ENCODE measurements at regions not wholly inside any gene's neighbourhood (a gene's known extent, or its start where the extent isn't known, plus 50 kb on each side); places are given as distances from the start of the nearest gene placed in this dataset.

DNA sequence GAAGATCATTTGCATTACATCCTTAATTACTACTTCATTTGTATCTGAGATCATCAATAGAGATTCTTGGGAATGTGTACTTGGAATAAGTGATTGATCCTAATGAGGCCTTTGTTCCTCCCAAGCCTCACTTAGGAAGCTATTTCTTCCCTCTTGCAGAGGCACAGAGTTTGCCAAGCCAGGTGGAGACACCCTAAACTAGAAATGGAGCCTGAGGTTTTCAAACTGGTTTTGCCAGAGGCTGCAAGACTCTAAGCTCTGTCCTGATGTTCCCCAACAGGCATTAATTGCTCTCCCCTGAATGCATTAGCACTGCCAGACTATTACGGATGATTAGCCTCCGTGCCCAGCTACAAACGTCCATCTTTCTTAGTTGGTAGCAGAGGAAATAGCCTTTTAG lies 125.2 kb upstream of the LGALSL start:
- Mint-ChIP-seq H3K27ac (no peak overlapping the region), H3K36me3 (ENCODE audit: low read depth) (no peaks in the 10 kb centered on the region), H3K4me3 (no peak overlapping the region), H3K9me3 (no peaks in the 10 kb centered on the region), H3K27me3 (peaks cover 2% of the 10 kb centered on the region), H3K4me1 (ENCODE audit: low read depth) (peaks cover 30% of the 10 kb centered on the region)
- intact Hi-C loops (cut with micrococcal nuclease): no loop called here

GRCh38 chr2:64329848-64330247 lies 124.1 kb upstream of the LGALSL start:
- Mint-ChIP-seq H3K36me3 (ENCODE audit: low read depth) (no peaks in the 10 kb centered on the region), H3K4me1 (ENCODE audit: low read depth) (peaks cover 29% of the 10 kb centered on the region), H3K4me3 (no peak overlapping the region), H3K27me3 (peaks cover 2% of the 10 kb centered on the region), H3K9me3 (no peaks in the 10 kb centered on the region), H3K27ac (no peak overlapping the region)
- intact Hi-C loops (cut with micrococcal nuclease): loop anchor here (2.0 kb wide), 1 partner anchor 233 kb away; no protein-coding TSS in a partner anchor

DNA sequence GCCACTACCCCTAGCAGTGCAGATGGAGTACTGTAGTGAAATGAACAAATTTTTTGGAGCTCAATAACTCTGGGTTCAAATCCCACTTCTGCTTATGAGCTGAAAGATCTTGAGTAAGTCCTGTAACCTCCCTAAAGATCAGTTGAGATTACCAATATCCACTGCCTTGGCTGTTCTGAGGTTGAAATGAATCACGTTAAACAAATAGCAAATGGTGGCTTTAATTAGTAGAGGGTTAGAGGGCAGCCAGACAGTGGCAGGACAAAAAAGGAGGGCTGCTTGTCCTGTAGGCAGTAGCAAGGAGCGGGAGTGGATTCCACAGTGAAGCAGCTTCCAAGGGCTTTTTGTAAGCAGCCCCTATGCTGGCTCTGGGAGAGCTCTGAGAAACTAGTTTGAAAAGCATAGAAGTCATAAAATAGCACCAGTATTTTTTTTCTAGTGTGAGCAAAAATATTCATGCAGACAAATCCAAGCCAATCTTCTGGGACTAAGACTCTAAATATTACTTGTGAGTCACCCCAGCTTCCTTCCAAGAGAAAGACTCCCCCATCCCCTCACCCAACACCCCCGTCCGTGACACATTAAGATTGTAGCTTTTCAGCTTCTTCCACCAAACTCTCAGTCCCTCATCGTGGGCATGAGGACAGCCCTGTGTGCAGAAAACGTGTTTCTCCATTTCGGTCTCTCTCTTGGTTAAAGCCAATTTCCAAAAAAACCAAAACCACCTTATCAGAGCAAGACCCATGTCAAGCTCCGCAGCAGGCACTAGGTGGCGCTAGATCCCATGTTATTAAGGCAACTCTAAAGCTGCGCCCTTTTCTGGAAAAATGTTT lies 123.5 kb upstream of the LGALSL start:
- Mint-ChIP-seq H3K27ac (no peak overlapping the region), H3K36me3 (ENCODE audit: low read depth) (no peaks in the 10 kb centered on the region), H3K9me3 (no peaks in the 10 kb centered on the region), H3K4me3 (no peak overlapping the region), H3K27me3 (peaks cover 2% of the 10 kb centered on the region), H3K4me1 (ENCODE audit: low read depth) (peaks cover 29% of the 10 kb centered on the region)
- intact Hi-C loops (cut with micrococcal nuclease): loop anchor here (1.0 to 2.0 kb wide), 2 partner anchors 158 to 232 kb away; no protein-coding TSS in a partner anchor

DNA sequence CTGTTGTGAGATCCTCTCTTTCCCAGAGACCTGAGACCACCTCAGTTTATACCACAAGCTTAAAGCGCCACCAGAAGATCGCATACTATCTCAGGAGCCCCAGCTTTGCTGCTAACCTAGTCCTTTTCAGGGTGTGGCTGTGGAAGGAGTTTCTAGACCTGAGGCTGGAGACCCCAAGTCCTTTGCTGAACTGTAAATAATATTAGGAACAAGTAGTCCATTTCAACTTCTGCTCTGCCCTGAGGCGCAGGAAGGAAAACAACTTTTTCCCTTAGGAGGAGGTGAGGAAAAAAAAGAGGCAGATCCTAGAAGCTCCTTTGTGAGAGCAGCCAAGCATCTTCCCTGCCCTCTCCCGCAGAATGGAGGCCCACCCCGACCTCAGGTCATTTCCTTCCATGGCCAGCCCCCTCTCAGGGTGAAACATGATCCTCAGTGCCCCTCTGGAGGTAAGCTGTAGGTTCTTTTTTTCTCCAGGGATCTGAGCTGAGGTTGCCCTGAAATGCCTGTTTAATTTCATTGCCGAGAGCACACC lies 122.8 kb upstream of the LGALSL start:
- no peaks in the 10 kb centered on the region for H3K36me3 Mint-ChIP-seq (ENCODE audit: low read depth)
- no peak overlapping the region for H3K4me3 Mint-ChIP-seq
- H3K4me1 Mint-ChIP-seq (ENCODE audit: low read depth): peaks cover 29% of the 10 kb centered on the region
- H3K27ac Mint-ChIP-seq: no peak overlapping the region
- peaks cover 2% of the 10 kb centered on the region for H3K27me3 Mint-ChIP-seq
- intact Hi-C loops (cut with micrococcal nuclease): loop anchor here (1.0 to 2.0 kb wide), 2 partner anchors 157 to 232 kb away; no protein-coding TSS in a partner anchor
- H3K9me3 Mint-ChIP-seq: no peaks in the 10 kb centered on the region

DNA sequence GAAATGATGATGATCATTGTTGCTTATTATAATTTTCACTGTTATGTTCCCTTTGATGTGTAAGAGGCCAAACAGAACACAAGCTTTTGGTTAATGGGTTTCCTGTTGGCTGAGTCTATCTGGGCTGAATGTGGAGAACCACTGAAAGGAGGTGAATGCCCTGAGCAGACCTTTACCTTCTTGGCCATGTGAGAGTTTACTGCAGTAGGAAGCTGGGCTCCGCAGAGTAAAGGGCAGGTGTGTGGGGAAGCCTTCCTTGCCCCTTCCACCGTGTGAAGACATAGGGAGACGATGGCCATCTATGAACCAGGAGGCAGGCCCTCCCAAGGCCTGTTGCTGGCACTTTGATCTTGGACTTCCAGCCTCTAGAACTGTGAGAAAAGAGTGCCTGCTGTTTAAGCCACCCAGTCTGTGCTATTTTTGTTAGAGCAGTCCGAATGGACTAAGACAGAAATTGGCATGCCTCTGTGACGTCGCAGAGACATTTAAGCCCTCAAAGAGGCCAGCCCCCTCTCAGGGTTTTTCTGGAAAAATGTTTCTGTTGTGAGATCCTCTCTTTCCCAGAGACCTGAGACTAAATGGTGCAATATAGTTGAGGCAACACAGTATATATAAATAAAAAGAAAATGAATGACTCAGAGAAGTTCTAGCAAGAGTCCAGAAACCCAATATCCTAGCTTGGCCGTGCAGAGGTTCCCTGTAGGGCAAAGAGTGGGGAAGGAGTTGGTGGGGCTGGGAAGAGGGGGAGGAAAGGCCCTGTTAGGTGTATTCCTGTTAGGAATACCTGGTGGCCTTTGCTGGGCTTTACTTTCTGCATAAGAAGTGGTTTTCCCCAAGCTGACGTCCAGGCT lies 121.9 kb upstream of the LGALSL start:
- no peak overlapping the region for H3K27ac Mint-ChIP-seq

GRCh38 chr2:64336171-64336570 lies 117.8 kb upstream of the LGALSL start:
- H3K9me3 Mint-ChIP-seq: peaks cover 13% of the 10 kb centered on the region
- H3K27me3 Mint-ChIP-seq: peaks cover 2% of the 10 kb centered on the region
- H3K36me3 Mint-ChIP-seq (ENCODE audit: low read depth): no peaks in the 10 kb centered on the region
- intact Hi-C loops (cut with micrococcal nuclease): no loop called here
- no peak overlapping the region for H3K4me3 Mint-ChIP-seq
- H3K4me1 Mint-ChIP-seq (ENCODE audit: low read depth): no peaks in the 10 kb centered on the region
- H3K27ac Mint-ChIP-seq: no peak overlapping the region

More for the DNA sequence above, 121.9 kb upstream of the LGALSL start:
- Mint-ChIP-seq H3K27me3 (peaks cover 2% of the 10 kb centered on the region), H3K4me1 (ENCODE audit: low read depth) (peaks cover 29% of the 10 kb centered on the region), H3K4me3 (no peak overlapping the region), H3K9me3 (peaks cover 7% of the 10 kb centered on the region), H3K36me3 (ENCODE audit: low read depth) (no peaks in the 10 kb centered on the region)
- intact Hi-C loops (cut with micrococcal nuclease): loop anchor here (1.0 to 2.0 kb wide), 2 partner anchors 156 to 231 kb away; no protein-coding TSS in a partner anchor

DNA sequence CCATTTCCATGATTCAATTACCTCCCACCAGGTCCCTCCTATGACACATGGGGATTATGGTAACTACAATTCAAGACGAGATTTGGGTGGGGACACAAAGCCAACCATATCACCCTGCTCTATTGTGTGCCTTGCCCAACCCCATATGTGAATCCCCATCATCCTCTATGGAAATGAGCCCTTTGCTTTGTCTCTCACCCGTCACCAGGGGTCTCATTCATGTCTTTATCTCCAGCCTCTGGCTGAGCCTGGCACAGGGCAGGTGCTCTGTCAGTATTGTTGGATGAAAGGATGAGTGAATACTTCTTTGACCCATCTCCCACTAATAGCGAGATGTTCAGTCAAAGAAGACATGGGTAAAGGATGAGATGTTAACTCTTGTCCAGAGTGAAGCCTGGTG lies 116.6 kb upstream of the LGALSL start:
- H3K36me3 Mint-ChIP-seq (ENCODE audit: low read depth): no peaks in the 10 kb centered on the region
- intact Hi-C loops (cut with micrococcal nuclease): no loop called here

DNA sequence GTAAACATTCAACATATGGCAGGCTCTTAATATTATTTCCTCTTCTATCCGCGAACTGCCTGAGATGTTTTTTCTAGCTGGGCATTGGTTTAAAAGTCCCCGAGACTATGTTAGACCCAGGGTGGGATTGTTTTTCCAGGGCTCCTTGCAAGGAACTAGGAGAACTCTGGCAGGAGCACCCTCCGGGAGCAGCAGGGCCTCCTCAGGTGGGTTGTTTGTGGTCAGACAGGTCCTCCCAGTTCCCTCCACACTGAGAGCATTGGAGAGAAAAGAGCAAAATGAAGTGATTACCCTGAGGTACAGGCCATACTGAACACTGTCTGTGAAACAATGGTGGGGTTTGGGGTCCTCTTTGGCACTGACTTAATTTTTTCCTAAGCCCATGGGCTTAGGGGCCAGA lies 115.9 kb upstream of the LGALSL start:
- Mint-ChIP-seq H3K27me3 (peaks cover 2% of the 10 kb centered on the region), H3K27ac (no peak overlapping the region), H3K36me3 (ENCODE audit: low read depth) (no peaks in the 10 kb centered on the region), H3K4me1 (ENCODE audit: low read depth) (no peaks in the 10 kb centered on the region), H3K4me3 (no peak overlapping the region), H3K9me3 (peaks cover 13% of the 10 kb centered on the region)
- intact Hi-C loops (cut with micrococcal nuclease): no loop called here

More for the DNA sequence above, 116.6 kb upstream of the LGALSL start:
- Mint-ChIP-seq H3K27ac (no peak overlapping the region), H3K4me1 (ENCODE audit: low read depth) (no peaks in the 10 kb centered on the region), H3K9me3 (peaks cover 13% of the 10 kb centered on the region), H3K4me3 (no peak overlapping the region), H3K27me3 (peaks cover 2% of the 10 kb centered on the region)

GRCh38 chr2:64338910-64339500 lies 115.0 kb upstream of the LGALSL start:
- Mint-ChIP-seq H3K36me3 (ENCODE audit: low read depth) (no peaks in the 10 kb centered on the region), H3K9me3 (peaks cover 13% of the 10 kb centered on the region), H3K27me3 (peaks cover 2% of the 10 kb centered on the region), H3K4me1 (ENCODE audit: low read depth) (no peaks in the 10 kb centered on the region), H3K27ac (no peak overlapping the region), H3K4me3 (no peak overlapping the region)
- intact Hi-C loops (cut with micrococcal nuclease): no loop called here

- H3K4me1 Mint-ChIP-seq (ENCODE audit: low read depth): no peaks in the 10 kb centered on the region
These were observed 112.5 kb upstream of the LGALSL start for GRCh38 chr2:64341461-64341860.

DNA sequence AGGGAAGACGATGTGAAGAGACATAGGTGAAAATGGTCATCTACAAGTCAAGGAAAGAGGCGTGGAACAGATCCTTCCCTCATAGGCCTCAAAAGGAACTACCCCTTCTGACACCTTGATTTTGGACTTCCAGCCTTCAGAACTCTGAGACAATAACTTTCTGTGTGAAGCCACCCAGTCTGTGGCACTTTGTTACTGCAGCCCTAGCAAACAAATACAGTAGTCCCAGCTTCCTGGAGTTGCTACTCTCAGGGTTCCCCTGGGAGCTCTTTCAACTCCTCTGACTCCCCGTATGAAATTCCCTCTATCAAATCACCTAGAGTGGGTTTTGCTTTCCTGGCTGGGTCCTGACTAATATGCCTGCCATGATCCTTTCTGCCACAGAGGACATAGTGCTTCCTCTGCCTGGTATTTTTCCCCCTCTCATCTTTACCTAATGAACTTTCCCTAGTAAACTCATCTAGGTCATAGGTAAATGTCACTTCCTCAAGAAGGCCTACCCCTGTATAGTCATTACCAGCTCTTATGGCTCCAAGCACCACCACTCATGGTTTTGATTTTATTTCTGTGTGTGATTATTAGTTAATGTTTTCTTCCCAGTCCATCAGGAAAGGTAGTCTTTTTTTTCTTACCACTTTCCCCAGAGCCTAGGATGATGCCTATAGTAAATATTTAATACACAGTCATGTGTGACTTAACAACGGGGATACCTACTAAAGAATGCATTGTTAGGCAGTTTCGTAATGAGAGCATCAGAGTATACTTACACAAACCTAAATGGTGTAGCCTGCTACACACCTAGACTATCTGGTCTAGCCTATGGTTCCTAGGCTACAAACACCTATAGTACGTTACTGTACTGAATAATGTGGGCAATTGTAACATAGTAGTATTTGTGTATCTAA lies 111.5 kb upstream of the LGALSL start:
- Mint-ChIP-seq H3K4me1 (ENCODE audit: low read depth) (no peaks in the 10 kb centered on the region), H3K9me3 (peaks cover 2% of the 10 kb centered on the region), H3K27me3 (peaks cover 2% of the 10 kb centered on the region), H3K36me3 (ENCODE audit: low read depth) (no peaks in the 10 kb centered on the region), H3K27ac (no peak overlapping the region), H3K4me3 (no peak overlapping the region)
- intact Hi-C loops (cut with micrococcal nuclease): no loop called here

More at GRCh38 chr2:64341461-64341860, 112.5 kb upstream of the LGALSL start:
- intact Hi-C loops (cut with micrococcal nuclease): no loop called here
- no peak overlapping the region for H3K4me3 Mint-ChIP-seq
- H3K9me3 Mint-ChIP-seq: peaks cover 12% of the 10 kb centered on the region
- no peak overlapping the region for H3K27ac Mint-ChIP-seq
- peaks cover 2% of the 10 kb centered on the region for H3K27me3 Mint-ChIP-seq
- no peaks in the 10 kb centered on the region for H3K36me3 Mint-ChIP-seq (ENCODE audit: low read depth)

- H3K27me3 Mint-ChIP-seq: peaks cover 2% of the 10 kb centered on the region
- no peak overlapping the region for H3K27ac Mint-ChIP-seq
- H3K36me3 Mint-ChIP-seq (ENCODE audit: low read depth): no peaks in the 10 kb centered on the region
- intact Hi-C loops (cut with micrococcal nuclease): no loop called here
- H3K4me3 Mint-ChIP-seq: no peak overlapping the region
- no peaks in the 10 kb centered on the region for H3K4me1 Mint-ChIP-seq (ENCODE audit: low read depth)
- H3K9me3 Mint-ChIP-seq: no peaks in the 10 kb centered on the region
These were observed 108.9 kb upstream of the LGALSL start for GRCh38 chr2:64344999-64345576.
